ENCODE measurements at regions not wholly inside any gene's neighbourhood (a gene's known extent, or its start where the extent isn't known, plus 50 kb on each side); places are given as distances from the start of the nearest gene placed in this dataset.

DNA sequence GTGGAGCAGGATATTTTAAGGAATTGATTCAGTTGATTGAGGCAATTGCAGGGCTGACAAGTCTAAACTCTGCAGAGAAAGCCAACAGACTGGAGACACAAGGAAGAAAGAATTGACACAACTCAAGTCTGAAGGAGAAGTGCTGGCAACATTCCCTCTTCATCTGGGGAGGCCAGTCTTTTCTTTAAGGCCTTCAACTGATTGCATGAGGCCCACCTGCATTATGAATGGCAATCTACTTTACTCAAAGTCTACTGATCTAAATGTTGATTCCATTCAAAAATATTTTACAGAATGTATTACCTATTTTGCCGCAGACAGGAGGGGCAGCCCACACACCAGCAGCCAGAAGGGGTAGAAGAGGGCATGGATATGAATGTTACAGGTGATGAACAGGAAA lies 425.2 kb downstream of the PCDH10 start:
- TF ChIP-seq, protein P1, sequence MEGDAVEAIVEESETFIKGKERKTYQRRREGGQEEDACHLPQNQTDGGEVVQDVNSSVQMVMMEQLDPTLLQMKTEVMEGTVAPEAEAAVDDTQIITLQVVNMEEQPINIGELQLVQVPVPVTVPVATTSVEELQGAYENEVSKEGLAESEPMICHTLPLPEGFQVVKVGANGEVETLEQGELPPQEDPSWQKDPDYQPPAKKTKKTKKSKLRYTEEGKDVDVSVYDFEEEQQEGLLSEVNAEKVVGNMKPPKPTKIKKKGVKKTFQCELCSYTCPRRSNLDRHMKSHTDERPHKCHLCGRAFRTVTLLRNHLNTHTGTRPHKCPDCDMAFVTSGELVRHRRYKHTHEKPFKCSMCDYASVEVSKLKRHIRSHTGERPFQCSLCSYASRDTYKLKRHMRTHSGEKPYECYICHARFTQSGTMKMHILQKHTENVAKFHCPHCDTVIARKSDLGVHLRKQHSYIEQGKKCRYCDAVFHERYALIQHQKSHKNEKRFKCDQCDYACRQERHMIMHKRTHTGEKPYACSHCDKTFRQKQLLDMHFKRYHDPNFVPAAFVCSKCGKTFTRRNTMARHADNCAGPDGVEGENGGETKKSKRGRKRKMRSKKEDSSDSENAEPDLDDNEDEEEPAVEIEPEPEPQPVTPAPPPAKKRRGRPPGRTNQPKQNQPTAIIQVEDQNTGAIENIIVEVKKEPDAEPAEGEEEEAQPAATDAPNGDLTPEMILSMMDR (IDR thresholded peaks at IDR 0.05), result no peak
- Histone ChIP-seq H3K4me3 (ENCODE audit: low read depth, low read length) (no peak overlapping the region), H3K36me3 (ENCODE audit: control insufficient read depth, insufficient read depth, low read length) (no peaks in the 10 kb centered on the region), H3K9ac (no peak overlapping the region), H3K27me3 (ENCODE audit: control insufficient read depth, insufficient read depth, low read length) (no peaks in the 10 kb centered on the region), H3K9me3 (ENCODE audit: control insufficient read depth, low read length) (no peaks in the 10 kb centered on the region), H3K4me2 (ENCODE audit: low read length) (no peak overlapping the region), H3K27ac (no peak overlapping the region), H2AFZ (no peak overlapping the region), H3K79me2 (no peaks in the 10 kb centered on the region), H3K4me1 (no peaks in the 10 kb centered on the region)

DNA sequence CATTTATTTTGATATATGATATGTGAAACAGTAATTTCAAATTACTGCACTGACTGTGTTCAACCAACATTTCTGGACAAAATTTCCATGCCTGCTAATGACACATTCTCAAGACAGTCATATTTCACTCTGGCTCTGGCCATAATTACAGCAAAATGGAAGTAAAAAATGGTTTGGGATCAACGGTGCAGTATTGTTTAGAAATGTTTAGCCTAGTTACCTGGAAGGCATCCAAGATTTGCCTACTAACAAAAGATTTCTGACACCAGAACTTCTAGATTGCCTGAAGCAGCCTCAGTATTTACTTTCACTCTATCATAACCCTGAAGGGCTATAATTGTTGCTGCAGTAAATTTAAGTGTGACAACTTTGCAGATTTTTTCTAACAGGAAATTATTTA lies 416.3 kb downstream of the PCDH10 start:
- Histone ChIP-seq H3K27me3 (ENCODE audit: control insufficient read depth, insufficient read depth, low read length) (no peaks in the 10 kb centered on the region), H3K9ac (no peak overlapping the region), H3K36me3 (ENCODE audit: control insufficient read depth, insufficient read depth, low read length) (no peaks in the 10 kb centered on the region), H2AFZ (no peak overlapping the region), H3K79me2 (no peaks in the 10 kb centered on the region), H3K9me3 (ENCODE audit: control insufficient read depth, low read length) (no peaks in the 10 kb centered on the region), H3K4me2 (ENCODE audit: low read length) (no peak overlapping the region), H3K27ac (no peak overlapping the region), H3K4me1 (no peaks in the 10 kb centered on the region), H3K4me3 (ENCODE audit: low read depth, low read length) (no peak overlapping the region)
- TF ChIP-seq, protein P1 (IDR thresholded peaks at IDR 0.05), result no peak

DNA sequence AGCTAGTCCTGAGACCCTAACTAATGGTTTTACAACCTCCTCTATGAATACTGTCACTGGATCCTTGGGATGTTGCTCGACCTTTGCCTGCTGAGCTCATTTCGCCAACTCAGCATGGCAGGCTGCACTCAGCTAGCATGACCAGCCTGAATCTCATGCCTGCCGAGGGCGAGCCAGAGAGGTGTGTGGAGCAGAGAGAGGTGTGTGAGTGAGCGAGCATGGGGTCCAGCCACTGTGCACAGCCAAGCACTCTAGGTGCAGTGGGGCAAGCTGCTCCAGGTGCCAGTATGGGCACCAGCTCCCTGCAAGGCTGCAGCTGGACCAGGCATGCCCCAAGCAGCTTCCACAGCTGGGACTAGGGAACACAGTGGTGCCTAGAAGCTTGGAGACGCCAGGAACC lies 410.9 kb downstream of the PCDH10 start:
- no peaks in the 10 kb centered on the region for H3K36me3 ChIP-seq (ENCODE audit: control insufficient read depth, insufficient read depth, low read length)
- H3K9ac ChIP-seq, result no peak overlapping the region
- TF ChIP-seq, protein P1 (IDR thresholded peaks at IDR 0.05), result no peak
- no peak overlapping the region for H3K4me2 ChIP-seq (ENCODE audit: low read length)
- no peak overlapping the region for H3K4me3 ChIP-seq (ENCODE audit: low read depth, low read length)
- H3K4me1 ChIP-seq, result no peaks in the 10 kb centered on the region
- H2AFZ ChIP-seq, result no peak overlapping the region
- H3K27ac ChIP-seq, result no peak overlapping the region
- H3K79me2 ChIP-seq, result no peaks in the 10 kb centered on the region
- no peaks in the 10 kb centered on the region for H3K9me3 ChIP-seq (ENCODE audit: control insufficient read depth, low read length)
- no peaks in the 10 kb centered on the region for H3K27me3 ChIP-seq (ENCODE audit: control insufficient read depth, insufficient read depth, low read length)

DNA sequence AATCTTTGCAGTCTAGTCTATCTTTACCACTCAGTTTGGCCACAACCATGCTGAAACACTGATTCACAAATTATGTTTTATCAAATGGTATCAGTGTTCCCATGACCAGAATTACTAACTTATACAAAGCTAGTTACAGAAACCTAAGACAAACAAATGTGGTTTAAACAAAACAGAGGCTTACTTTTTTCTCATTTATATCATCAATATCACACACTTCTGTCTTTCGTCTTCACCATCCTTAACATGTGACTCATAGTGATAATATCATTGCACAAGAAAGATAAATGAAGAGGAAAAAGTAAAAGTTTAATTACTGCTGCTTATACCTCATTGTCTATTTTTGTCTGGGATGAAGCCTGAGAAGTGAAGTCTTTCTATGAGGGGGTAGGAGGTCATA lies 406.6 kb downstream of the PCDH10 start:
- Histone ChIP-seq H3K27ac (no peak overlapping the region), H3K79me2 (no peaks in the 10 kb centered on the region), H3K4me2 (ENCODE audit: low read length) (no peak overlapping the region), H3K4me1 (no peaks in the 10 kb centered on the region), H3K9me3 (ENCODE audit: control insufficient read depth, low read length) (no peaks in the 10 kb centered on the region), H3K36me3 (ENCODE audit: control insufficient read depth, insufficient read depth, low read length) (no peaks in the 10 kb centered on the region), H3K4me3 (ENCODE audit: low read depth, low read length) (no peak overlapping the region), H2AFZ (no peak overlapping the region), H3K9ac (no peak overlapping the region), H3K27me3 (ENCODE audit: control insufficient read depth, insufficient read depth, low read length) (no peaks in the 10 kb centered on the region)
- TF ChIP-seq, protein P1 (IDR thresholded peaks at IDR 0.05), result no peak

DNA sequence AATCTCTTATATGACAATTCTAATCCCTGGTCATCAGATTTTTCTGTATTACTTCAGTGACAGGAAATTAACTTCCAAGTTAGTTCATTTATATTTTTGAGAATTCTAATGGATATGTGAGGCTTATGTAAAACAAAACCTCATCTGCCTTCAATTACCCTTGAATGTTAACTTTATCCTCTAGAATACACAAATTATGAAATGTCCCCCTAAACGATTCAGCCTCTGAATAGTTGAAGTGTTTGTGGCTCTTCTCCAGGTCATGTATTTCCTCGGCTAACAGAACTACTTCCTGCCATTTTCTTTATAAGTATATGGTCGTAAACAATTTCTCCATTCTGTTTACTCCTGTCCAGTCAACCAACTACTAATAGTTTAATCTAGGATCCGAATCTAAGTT lies 401.3 kb downstream of the PCDH10 start:
- no peaks in the 10 kb centered on the region for H3K27me3 ChIP-seq (ENCODE audit: control insufficient read depth, insufficient read depth, low read length)
- H3K4me1 ChIP-seq, result no peaks in the 10 kb centered on the region

More for the DNA sequence above, 401.3 kb downstream of the PCDH10 start:
- TF ChIP-seq, protein P1 (IDR thresholded peaks at IDR 0.05), result no peak
- Histone ChIP-seq H2AFZ (no peak overlapping the region), H3K79me2 (no peaks in the 10 kb centered on the region), H3K9ac (no peak overlapping the region), H3K4me3 (ENCODE audit: low read depth, low read length) (no peak overlapping the region), H3K9me3 (ENCODE audit: control insufficient read depth, low read length) (no peaks in the 10 kb centered on the region), H3K27ac (no peak overlapping the region), H3K4me2 (ENCODE audit: low read length) (no peak overlapping the region), H3K36me3 (ENCODE audit: control insufficient read depth, insufficient read depth, low read length) (no peaks in the 10 kb centered on the region)
